SK-N-MC (cell line): ENCODE measurements at regions not wholly inside any gene's neighbourhood (a gene's known extent, or its start where the extent isn't known, plus 50 kb on each side); places are given as distances from the start of the nearest gene placed in this dataset.

ENCODE experiments used
- EZH2 ChIP-seq: fragments of 200-600 bp; sonication (generic); IDR thresholded peaks from one replicate; pipeline ENCODE4 v1.6.1; 2017; ENCODE audit warnings: antibody characterized with exemption
- FOXP2 ChIP-seq: optimal IDR thresholded peaks from 2 replicates; pipeline ENCODE3; 2011; ENCODE audit warnings: mild to moderate bottlenecking, moderate library complexity; ENCODE audit not compliant: insufficient read depth; ENCODE audit errors: extremely low read length, control extremely low read depth
- POLR2AphosphoS5 ChIP-seq: IDR thresholded peaks from 2 replicates; pipeline ENCODE4 v1.6.1; 2012; ENCODE audit warnings: mild to moderate bottlenecking, low read depth, low read length, borderline replicate concordance

DNA sequence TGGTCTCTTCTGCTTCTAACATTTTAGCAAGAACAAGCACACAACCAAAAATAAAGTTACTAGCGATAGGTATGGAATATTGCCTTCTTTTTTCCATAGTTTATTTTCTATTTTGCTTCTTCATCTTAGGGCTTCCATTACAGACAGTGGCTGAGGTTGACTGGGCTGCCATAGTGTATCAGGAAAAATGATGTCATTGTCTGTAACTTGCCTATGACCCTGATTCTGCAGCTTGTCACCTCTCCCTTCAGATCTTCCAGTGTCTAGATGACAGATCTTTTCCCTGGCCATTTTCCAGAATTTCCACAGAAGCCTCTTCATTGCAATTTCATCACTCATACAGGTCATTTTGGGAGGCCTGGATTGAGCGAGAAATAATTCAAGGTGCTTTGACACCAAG, 308.5 kb downstream of the EPHA4 start:
- TF ChIP-seq POLR2AphosphoS5, result no peak
- TF ChIP-seq EZH2, result no peak
- TF ChIP-seq FOXP2, result no peak
